ENCODE measurements at regions not wholly inside any gene's neighbourhood (a gene's known extent, or its start where the extent isn't known, plus 50 kb on each side); places are given as distances from the start of the nearest gene placed in this dataset.

GRCh38 chr15:97876281-97876675 is 84.2 kb upstream of the ARRDC4 start:
- DNase-seq (ENCODE audit: extremely low read depth, insufficient read length) = no peak
- no peak for TF ChIP-seq CTCF (IDR thresholded peaks at IDR 0.05; ENCODE audit: insufficient read depth, low read length, poor library complexity, severe bottlenecking)
- H3K27me3 ChIP-seq (replicated peaks; ENCODE audit: control insufficient read depth, insufficient read depth, low read length) = no peaks in the 10 kb centered on the region
- H3K36me3 ChIP-seq (ENCODE audit: control insufficient read depth, insufficient read depth, low read length) = no peaks in the 10 kb centered on the region
- H3K4me3 ChIP-seq (replicated peaks; ENCODE audit: low read depth, low read length) = no peak overlapping the region

- DNase-seq (ENCODE audit: extremely low read depth, insufficient read length) = no peak
- H3K36me3 ChIP-seq (ENCODE audit: control insufficient read depth, insufficient read depth, low read length) = no peaks in the 10 kb centered on the region
These were observed 79.0 kb upstream of the ARRDC4 start for GRCh38 chr15:97881346-97881965.

GRCh38 chr15:97884513-97885131 is 75.9 kb upstream of the ARRDC4 start:
- DNase-seq (ENCODE audit: extremely low read depth, insufficient read length) = no peak
- no peak overlapping the region for H3K4me3 ChIP-seq (replicated peaks; ENCODE audit: low read depth, low read length)
- H3K36me3 ChIP-seq (ENCODE audit: control insufficient read depth, insufficient read depth, low read length) = no peaks in the 10 kb centered on the region
- no peaks in the 10 kb centered on the region for H3K27me3 ChIP-seq (replicated peaks; ENCODE audit: control insufficient read depth, insufficient read depth, low read length)
- no peak for TF ChIP-seq CTCF (IDR thresholded peaks at IDR 0.05; ENCODE audit: insufficient read depth, low read length, poor library complexity, severe bottlenecking)

More at GRCh38 chr15:97881346-97881965, 79.0 kb upstream of the ARRDC4 start:
- H3K4me3 ChIP-seq (replicated peaks; ENCODE audit: low read depth, low read length) = no peak overlapping the region
- H3K27me3 ChIP-seq (replicated peaks; ENCODE audit: control insufficient read depth, insufficient read depth, low read length) = no peaks in the 10 kb centered on the region
- TF ChIP-seq CTCF (IDR thresholded peaks at IDR 0.05; ENCODE audit: insufficient read depth, low read length, poor library complexity, severe bottlenecking) = no peak

GRCh38 chr15:97890307-97890706 is 70.2 kb upstream of the ARRDC4 start:
- no peak for TF ChIP-seq CTCF (IDR thresholded peaks at IDR 0.05; ENCODE audit: insufficient read depth, low read length, poor library complexity, severe bottlenecking)

GRCh38 chr15:97892167-97892938 is 68.2 kb upstream of the ARRDC4 start:
- Histone ChIP-seq H3K27me3 (replicated peaks; ENCODE audit: control insufficient read depth, insufficient read depth, low read length) (no peaks in the 10 kb centered on the region), H3K4me3 (replicated peaks; ENCODE audit: low read depth, low read length) (no peak overlapping the region), H3K36me3 (ENCODE audit: control insufficient read depth, insufficient read depth, low read length) (no peaks in the 10 kb centered on the region)
- TF ChIP-seq CTCF (IDR thresholded peaks at IDR 0.05; ENCODE audit: insufficient read depth, low read length, poor library complexity, severe bottlenecking) = no peak
- no peak for DNase-seq (ENCODE audit: extremely low read depth, insufficient read length)

More at GRCh38 chr15:97890307-97890706, 70.2 kb upstream of the ARRDC4 start:
- Histone ChIP-seq H3K36me3 (ENCODE audit: control insufficient read depth, insufficient read depth, low read length) (no peaks in the 10 kb centered on the region), H3K27me3 (replicated peaks; ENCODE audit: control insufficient read depth, insufficient read depth, low read length) (no peaks in the 10 kb centered on the region), H3K4me3 (replicated peaks; ENCODE audit: low read depth, low read length) (no peak overlapping the region)
- DNase-seq (ENCODE audit: extremely low read depth, insufficient read length) = no peak

Measured in GM06990 (cell line).